ENCODE measurements at regions not wholly inside any gene's neighbourhood (a gene's known extent, or its start where the extent isn't known, plus 50 kb on each side); places are given as distances from the start of the nearest gene placed in this dataset.

DNA sequence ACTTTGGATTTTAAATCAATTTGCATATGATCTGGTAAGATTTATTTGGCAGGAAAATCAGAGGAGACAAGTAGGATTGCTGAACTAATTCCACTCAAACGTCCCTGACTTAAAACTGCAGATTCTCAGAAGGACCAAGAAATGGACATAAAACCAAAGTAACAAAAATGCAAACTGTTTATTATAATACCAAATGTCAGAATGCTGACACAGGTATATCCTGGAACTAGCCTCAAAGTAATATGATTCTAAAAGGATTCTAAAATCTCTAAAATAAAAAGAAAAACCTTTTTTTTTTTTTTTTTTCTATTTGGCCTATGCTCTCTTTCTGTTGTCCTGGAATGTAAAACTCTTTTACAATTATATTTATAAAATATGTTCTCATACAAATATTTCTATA is 74.4 kb upstream of the BTBD3 start:
- DNase-seq, result no peak
- Histone ChIP-seq H3K36me3 (no peaks in the 10 kb centered on the region), H3K4me1 (no peaks in the 10 kb centered on the region), H3K4me3 (ENCODE audit: low read depth, low read length) (no peak overlapping the region), H3K9me3 (peaks cover 3% of the 10 kb centered on the region), H3K27me3 (no peaks in the 10 kb centered on the region)
- no peak for TF ChIP-seq CTCF (IDR thresholded peaks at IDR 0.05; ENCODE audit: low read depth, low read length)

- TF ChIP-seq CTCF (IDR thresholded peaks at IDR 0.05; ENCODE audit: low read depth, low read length), result no peak
- Histone ChIP-seq H3K4me1 (no peaks in the 10 kb centered on the region), H3K9me3 (peaks cover 3% of the 10 kb centered on the region), H3K27me3 (no peaks in the 10 kb centered on the region), H3K36me3 (no peaks in the 10 kb centered on the region), H3K4me3 (ENCODE audit: low read depth, low read length) (no peak overlapping the region)
- no peak for DNase-seq
Observed at GRCh38 chr20:11844691-11845090, 73.0 kb upstream of the BTBD3 start.

DNA sequence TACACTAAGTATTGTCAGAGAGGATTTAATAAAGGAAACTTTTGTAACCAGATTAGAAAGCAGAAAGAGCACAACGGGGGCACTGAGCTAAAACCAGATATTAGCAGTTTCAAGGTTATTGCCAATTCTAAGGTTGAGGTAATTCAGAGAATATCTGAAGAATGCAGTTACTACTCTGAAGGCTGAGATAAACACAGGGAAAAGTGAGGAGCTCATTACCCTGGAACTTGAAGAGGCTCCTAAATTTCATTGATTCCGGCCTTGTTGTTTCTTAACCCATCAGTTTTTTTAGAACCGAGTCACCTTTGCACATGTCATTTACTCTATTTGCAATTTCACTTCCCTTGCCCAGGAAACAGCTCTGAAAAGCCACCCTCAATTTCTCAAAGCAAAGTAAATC is 72.4 kb upstream of the BTBD3 start:
- TF ChIP-seq CTCF (IDR thresholded peaks at IDR 0.05; ENCODE audit: low read depth, low read length), result no peak
- DNase-seq, result no peak
- Histone ChIP-seq H3K4me1 (no peaks in the 10 kb centered on the region), H3K9me3 (peaks cover 3% of the 10 kb centered on the region), H3K4me3 (ENCODE audit: low read depth, low read length) (no peak overlapping the region), H3K27me3 (no peaks in the 10 kb centered on the region), H3K36me3 (no peaks in the 10 kb centered on the region)

DNA sequence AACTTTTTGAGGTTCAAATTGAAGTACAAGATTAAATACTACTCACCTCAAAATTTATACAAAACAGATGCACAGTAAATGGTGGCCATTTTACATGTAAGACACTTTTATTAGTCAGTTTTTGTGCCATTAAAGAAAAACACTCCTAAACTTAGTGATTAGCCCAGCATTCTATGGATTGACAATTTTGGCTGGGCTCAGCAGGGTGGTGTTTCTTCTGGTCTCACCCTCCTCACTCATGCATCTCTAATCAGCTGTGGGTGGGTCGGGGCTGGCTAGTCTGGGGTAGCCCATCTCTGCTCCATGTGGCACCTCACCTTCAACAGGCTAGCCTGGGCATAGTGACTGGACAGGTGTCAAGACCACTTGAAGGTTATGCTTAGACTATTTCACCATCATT is 71.6 kb upstream of the BTBD3 start:
- no peak for DNase-seq
- Histone ChIP-seq H3K4me1 (no peaks in the 10 kb centered on the region), H3K4me3 (ENCODE audit: low read depth, low read length) (no peak overlapping the region), H3K36me3 (no peaks in the 10 kb centered on the region), H3K27me3 (no peaks in the 10 kb centered on the region), H3K9me3 (peaks cover 3% of the 10 kb centered on the region)
- TF ChIP-seq CTCF (IDR thresholded peaks at IDR 0.05; ENCODE audit: low read depth, low read length), result no peak

DNA sequence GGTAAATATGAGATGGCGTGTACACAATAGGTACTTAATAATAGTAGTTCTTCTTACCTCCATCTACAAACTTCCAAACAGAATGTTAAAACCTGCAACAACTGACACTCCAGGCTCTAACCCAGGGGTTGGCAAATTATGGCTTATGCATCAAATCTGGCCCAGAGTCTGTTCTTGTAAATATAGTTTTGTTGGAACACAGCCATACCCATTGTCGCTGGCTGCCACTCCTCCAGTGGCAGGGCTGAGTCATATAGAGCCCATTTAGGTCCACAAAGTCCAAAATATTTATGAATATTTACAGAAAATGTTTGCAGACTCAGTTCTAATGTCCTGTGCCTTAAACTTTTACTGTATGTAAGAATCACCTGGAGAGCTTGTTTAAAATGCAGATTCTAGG is 69.9 kb upstream of the BTBD3 start:
- Histone ChIP-seq H3K4me3 (ENCODE audit: low read depth, low read length) (no peak overlapping the region), H3K27me3 (no peaks in the 10 kb centered on the region), H3K4me1 (no peaks in the 10 kb centered on the region), H3K9me3 (no peaks in the 10 kb centered on the region), H3K36me3 (no peaks in the 10 kb centered on the region)
- DNase-seq, result no peak
- TF ChIP-seq CTCF (IDR thresholded peaks at IDR 0.05; ENCODE audit: low read depth, low read length), result no peak

GRCh38 chr20:11849270-11849915 is 68.3 kb upstream of the BTBD3 start:
- Histone ChIP-seq H3K9me3 (no peaks in the 10 kb centered on the region), H3K4me3 (ENCODE audit: low read depth, low read length) (no peak overlapping the region), H3K27me3 (no peaks in the 10 kb centered on the region), H3K4me1 (no peaks in the 10 kb centered on the region), H3K36me3 (no peaks in the 10 kb centered on the region)
- TF ChIP-seq CTCF (IDR thresholded peaks at IDR 0.05; ENCODE audit: low read depth, low read length), result no peak
- no peak for DNase-seq
